SIG-M5 (cell line): ENCODE measurements at regions not wholly inside any gene's neighbourhood (a gene's known extent, or its start where the extent isn't known, plus 50 kb on each side); places are given as distances from the start of the nearest gene placed in this dataset.
"Not testable (repeated sequence)": the region's sequence is repeated elsewhere in the genome, so short reads cannot be mapped to it uniquely, and the experiment has no call there.

ENCODE experiments used
- DNase-seq: peaks from one replicate; lab custom pipeline; 2025; lab: John Stamatoyannopoulos, UW

- no peak for DNase-seq
These were observed 244.9 kb downstream of the SEMA3D start for GRCh38 chr7:84941936-84942335.

GRCh38 chr7:84941291-84941690 is 245.6 kb downstream of the SEMA3D start:
- no peak for DNase-seq

- DNase-seq, result no peak
These were observed 247.0 kb downstream of the SEMA3D start for GRCh38 chr7:84939888-84940287.

GRCh38 chr7:84939442-84939841 is 247.4 kb downstream of the SEMA3D start:
- DNase-seq, result no peak

- no peak for DNase-seq
These were observed 262.5 kb downstream of the SEMA3D start for GRCh38 chr7:84924353-84924752.

DNA sequence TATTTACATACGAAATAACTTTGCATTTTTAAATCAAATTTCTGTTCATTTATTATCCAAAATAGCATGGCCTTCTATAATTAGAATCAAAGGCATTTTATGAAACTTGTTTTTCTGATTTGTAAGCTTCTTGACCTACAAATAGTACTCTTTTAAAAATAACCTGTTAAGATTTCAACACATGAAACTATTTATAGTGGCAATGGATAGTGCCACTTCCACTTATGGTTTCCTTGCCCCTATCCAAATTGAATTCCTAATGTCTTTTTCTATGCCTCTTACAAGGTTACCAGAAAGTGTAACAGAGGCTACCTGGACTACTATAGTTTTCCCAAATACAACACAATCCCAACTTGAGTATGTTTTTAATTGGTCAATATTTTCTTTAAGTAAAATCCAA is 263.5 kb downstream of the SEMA3D start:
- no peak for DNase-seq

DNA sequence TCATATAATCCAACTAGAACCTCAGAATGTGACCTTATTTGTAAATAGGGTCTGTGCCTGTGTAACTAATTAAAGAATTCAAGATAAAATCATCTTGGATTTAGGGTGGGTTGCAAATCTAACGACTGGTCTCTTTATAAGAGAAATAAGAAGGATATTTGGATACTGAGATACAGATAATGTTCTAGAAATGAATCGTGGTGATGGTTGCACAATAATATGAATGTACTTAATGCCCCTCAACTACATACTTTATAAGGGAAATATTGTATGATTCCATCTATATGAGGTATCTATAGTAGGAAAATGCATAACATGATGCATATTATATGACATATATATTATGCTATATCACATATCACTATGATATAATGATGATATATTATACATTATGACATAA is 265.7 kb downstream of the SEMA3D start:
- DNase-seq, result no peak

DNA sequence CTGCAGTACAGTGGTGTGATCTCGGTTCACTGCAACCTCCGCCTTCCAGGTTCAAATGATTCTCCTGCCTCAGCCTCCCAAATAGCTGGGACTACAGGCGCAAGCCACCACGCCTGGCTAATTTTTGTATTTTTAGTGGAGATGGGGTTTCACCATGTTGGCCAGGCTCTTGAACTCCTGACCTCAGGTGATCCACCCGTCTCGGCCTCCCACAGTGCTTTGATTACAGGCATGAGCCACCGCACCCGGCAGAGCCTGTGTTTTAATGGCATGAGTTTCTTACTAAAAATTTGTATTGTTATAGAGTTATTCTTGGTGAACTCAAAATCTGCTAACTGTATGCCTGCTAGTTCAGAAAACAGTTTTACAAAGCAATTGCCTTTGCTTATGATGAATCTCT is 269.9 kb downstream of the SEMA3D start:
- not testable (repeated sequence) for DNase-seq

GRCh38 chr7:84916161-84916560 is 270.7 kb downstream of the SEMA3D start:
- DNase-seq, result no peak

DNA sequence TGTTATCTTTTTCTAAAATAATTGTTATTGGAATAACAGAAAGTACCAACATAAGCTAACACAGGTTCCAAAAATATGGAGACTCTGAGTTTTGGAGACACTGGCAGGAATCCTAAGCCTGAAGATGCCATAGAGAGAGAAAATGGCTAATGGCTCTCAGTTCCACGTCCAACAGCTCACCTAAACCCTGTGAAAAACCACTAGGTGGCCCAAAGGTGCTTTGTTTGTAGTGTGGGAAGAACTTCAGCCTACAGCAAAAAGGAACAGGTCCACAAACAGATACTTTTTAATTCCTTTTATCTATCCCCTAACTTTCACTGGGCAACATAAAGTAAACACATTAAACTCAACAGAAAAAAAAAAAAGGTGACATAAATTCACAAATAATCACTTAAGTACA is 272.3 kb downstream of the SEMA3D start:
- DNase-seq, result no peak

- no peak for DNase-seq
These were observed 273.1 kb downstream of the SEMA3D start for GRCh38 chr7:84913731-84914130.

DNA sequence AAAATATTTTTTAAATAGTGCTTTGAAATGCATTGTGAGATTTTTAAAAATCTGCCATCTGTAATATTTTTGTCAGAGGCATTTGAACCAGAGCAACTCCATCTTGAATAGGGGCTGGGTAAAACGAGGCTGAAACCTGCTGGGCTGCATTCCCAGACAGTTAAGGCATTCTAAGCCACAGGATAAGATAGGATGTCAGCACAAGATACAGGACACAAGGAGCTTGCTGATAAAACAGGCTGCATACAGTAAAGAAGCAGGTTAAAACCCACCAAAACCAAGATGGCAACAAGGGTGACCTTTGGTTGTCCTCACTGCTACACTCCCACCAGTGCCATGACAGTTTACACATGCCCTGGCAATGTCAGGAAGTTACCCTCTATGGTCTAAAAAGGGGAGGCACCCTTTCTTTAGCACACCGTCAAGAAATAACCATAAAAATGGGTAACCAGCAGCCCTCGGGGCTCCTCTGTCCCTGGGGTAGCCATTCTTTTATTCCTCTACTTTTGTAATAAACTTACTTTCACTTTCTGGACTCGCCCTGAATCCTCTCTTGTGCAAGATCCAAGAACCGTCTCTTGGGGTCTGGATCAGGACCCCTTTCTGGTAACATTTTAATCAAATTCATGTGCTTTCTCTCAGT is 273.7 kb downstream of the SEMA3D start:
- DNase-seq, result no peak

GRCh38 chr7:84912537-84912936 is 274.3 kb downstream of the SEMA3D start:
- no peak for DNase-seq

DNA sequence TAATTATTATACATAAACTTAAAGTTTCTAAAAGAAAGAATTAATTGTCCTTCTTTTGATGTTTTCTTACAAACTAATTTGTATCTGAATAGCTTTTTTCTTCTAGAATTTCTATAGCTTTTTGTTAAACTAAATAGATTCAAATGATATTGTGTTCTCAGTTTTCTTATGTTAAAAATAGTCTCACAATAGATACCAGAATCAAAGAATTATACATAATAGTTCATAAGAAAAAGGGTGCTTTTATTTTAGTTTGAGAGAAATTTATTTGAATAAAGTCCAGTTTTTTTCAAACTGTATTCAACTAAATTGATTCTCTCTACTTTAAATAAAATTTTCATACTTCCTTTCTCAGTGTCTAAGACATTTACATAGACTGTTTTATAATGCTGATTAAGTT is 274.8 kb downstream of the SEMA3D start:
- DNase-seq, result no peak

- DNase-seq, result no peak
These were observed 275.8 kb downstream of the SEMA3D start for GRCh38 chr7:84911077-84911476.

- DNase-seq, result not testable (repeated sequence)
These were observed 276.5 kb downstream of the SEMA3D start for GRCh38 chr7:84910322-84910721.

- no peak for DNase-seq
These were observed 278.6 kb downstream of the SEMA3D start for GRCh38 chr7:84908196-84908793.

- no peak for DNase-seq
These were observed 280.0 kb downstream of the SEMA3D start for GRCh38 chr7:84906889-84907288.

GRCh38 chr7:84904561-84904960 is 282.3 kb downstream of the SEMA3D start:
- DNase-seq, result no peak

- no peak for DNase-seq
These were observed 285.5 kb downstream of the SEMA3D start for GRCh38 chr7:84901366-84901765.

- DNase-seq, result no peak
These were observed 286.6 kb downstream of the SEMA3D start for GRCh38 chr7:84900215-84900614.

GRCh38 chr7:84895563-84895962 is 291.3 kb downstream of the SEMA3D start:
- DNase-seq, result no peak

- DNase-seq, result not testable (repeated sequence)
These were observed 303.3 kb downstream of the SEMA3D start for GRCh38 chr7:84883570-84883969.
